NCI-H2107 treated with DMSO at 0.1 percent for 48 hours (cell line): ENCODE measurements at regions not wholly inside any gene's neighbourhood (a gene's known extent, or its start where the extent isn't known, plus 50 kb on each side); places are given as distances from the start of the nearest gene placed in this dataset.
"Not testable (repeated sequence)": the region's sequence is repeated elsewhere in the genome, so short reads cannot be mapped to it uniquely, and the experiment has no call there.

Experiments used
- DNase-seq: peaks from one replicate; lab custom pipeline; 2025; ENCODE audit not compliant: unreplicated experiment; lab: John Stamatoyannopoulos, UW

DNA sequence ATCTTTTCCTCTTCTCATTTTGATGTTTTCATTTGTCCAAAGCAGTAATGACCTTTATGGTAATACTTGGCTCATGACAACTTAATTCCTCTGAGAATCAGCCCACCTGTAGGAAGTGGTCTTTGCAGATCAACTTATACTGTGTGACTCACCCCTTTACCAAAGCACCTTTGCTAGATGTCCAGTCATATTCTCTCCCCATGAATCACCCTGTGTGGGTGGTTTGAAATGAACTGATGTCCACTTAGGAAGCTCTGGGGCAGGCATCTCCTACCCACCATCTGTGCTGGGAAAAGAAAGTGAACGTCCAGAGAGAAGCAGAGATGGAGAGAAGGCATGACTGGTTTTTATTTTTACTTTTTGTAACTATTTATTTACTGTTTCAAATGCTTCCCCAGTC, 410.3 kb downstream of the KIF20B start:
- DNase-seq: no peak

DNA sequence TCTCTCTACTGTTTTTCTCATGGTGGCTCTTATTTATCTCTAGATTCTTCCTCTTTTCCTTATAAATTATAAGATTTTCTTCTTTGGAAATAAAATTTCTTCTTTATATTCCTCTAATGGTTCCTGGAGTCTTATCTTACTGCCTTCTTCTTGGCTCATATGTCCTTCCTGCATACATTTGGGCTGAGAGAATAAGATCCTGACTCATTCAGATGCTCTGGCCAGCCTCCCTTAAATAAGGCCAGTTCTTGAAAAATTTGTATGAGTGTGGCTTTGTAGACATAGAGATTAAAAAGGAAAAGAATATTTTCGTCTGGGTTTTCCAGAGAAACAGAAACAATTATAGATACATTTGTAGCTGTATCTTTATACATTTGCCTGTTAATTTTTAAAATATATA, 411.3 kb downstream of the KIF20B start:
- no peak for DNase-seq

DNA sequence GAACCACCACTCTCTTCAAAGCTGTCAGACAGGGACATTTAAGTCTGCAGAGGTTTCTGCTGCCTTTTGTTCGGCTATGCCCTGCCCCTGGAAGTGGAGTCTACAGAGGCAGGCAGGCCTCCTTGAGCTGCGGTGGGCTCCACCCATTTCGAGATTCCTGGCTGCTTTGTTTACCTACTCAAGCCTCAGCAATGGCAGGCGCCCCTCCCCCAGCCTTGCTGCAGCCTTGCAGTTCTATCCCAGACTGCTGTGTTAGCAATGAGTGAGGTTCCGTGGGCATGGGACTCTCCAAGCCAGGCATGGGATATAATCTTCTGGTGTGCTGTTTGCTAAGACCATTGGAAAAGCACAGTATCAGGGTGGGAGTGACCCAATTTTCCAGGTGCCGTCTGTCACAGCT, 417.2 kb downstream of the KIF20B start:
- DNase-seq: not testable (repeated sequence)

DNA sequence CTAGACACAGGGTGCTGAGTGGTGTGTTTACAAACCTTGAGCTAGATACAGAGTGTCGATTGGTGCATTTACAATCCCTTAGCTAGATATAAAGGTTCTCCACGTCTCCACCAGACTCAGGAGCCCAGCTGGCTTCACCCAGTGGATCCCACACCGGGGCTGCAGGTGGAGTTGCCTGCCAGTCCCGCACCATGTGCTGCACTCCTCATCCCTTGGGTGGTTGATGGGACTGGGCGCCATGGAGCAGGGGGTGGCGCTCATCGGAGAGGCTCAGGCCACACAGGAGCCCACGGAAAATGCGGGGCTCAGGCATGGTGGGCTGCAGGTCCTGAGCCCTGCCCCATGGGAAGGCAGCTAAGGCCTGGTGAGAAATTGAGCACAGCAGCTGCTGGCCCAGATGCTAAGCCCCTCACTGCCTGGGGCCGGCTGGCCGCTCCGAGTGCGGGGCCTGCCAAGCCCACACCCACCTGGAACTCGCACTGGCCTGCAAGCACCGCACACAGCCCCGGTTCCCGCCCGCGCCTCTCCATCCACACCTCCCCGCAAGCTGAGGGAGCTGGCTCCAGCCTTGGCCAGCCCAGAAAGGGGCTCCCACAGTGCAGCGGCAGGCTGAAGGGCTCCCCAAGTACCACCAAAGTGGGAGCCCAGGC, 418.4 kb downstream of the KIF20B start:
- DNase-seq: not testable (repeated sequence)

DNA sequence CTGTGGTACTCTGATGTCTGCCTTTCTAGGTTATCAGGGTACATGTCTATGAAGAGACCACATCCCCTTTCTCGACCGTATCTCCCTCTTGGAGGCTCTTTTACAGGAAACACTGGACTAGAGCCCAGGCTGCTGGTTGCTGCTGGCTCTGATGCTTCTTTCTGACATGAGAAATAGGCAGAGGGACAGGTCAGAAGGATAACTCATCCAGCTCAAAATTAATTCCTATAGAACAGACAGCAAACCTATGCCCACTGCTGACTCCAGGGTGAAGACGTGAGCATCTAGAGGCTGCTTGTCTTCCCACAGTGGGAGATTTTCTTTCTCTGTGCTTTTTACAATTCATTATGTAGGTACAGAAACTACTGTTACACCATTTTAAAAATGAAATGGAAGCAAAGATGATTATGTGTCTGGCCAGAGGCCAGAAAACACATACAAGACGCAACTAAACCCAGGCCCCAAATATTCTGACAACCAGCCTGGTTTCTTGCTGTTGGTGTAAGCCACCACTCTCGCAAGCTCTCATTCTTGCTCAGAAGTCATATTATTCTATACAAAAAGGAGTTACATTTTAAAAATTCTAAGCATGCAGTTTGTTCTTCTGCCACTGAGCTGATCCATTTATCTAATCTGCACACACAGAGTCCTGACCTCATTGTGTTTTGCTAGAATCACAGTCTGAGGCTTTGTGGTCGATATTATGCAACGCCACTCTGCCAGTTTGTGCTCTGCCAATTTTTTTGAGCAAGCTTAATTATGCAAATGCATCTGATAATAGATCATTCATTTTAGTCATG, 424.3 kb downstream of the KIF20B start:
- no peak for DNase-seq

DNA sequence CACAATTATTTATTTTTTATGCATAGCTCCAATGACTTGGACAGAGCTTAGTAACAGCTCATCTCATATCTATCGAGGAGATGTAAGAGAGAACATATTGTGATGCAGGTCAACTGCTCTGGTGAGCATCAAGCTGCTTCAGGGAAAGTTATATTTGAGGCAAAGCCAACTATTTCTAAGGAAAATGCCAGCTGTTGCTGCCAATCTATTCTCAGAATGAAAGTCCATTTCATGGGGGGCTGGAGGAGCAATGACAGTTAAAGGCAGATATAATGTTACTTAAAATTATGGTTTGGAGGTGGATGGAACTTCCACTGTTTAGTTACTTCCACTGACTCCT, 424.8 kb downstream of the KIF20B start:
- DNase-seq: no peak

DNA sequence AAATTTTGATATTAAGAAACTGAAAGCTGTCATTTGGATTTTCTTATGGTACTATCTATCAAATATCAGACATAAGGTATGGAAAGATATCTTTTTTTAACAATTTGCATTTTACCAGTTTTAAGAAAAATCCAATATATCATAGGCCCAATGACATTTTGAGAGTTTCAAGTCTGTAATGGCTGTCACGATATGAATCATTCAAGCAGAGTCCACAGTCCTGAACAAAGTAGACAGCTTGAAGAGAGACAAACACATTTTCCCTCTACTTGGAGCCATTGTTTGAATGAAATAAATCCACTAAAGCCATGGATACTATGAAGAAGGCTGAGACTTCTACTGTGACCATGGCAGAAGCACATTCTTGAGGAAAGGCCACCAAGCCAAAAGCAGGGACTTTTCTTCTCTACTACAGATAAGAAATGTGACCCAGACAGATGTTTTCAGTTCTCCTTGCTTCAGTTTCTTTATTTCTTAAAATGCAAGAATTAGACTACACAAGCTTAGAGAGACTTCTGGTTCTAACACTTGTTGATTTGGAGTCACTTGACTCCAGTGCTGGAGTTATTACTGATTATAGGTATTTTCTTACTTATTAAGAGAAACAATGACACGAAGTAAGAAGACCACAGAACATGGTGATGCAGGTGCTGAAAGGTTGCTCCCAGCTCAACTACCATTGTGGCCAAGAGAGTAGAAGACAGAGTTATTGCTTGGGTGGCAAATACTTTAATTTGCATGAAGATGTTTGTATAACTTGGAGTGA, 429.1 kb downstream of the KIF20B start:
- no peak for DNase-seq

DNA sequence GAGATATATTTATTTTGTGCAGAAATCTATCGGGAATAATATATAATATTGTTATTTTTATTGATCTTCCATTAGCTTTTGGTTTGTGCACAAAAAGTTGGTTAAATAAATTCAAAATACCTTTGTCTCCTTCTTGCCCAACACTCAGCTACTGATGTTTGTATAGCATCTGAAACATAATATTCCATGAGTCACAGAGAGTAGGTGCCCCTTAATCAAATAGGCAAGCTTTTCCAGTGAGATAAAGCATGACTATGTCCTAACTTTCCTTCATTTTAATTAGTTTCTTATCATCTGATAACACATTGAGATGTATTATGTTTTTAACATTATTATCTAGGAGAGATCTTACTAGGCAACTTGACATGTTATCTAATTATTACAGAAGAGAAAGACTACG, 432.2 kb downstream of the KIF20B start:
- no peak for DNase-seq

DNA sequence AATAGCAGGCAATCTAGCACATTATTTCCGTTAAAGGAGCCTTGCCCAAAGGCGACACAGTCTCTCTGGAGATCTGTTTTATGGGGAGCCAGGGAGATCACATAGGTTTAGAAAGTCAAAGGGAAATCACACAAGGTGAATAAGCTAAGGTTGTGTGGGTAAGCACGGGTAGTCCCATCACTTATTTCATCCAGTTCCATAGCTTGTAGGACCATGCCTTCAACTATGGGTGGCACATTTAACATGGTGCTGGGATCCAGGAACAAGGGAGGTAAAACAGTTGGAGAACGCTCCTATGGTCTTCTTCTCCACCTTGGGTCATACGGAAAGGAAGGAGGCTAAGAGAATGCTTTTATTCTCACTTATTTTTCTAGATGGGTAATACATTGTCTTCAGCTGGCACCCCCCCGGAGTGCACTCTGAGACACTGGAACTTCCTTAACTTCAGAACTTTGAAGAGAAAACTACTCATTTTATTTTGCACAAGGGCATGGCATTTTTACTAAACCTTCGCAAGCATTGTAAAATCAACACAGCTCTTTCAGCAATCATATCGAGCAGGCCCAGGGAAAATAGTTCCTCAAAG, 435.4 kb downstream of the KIF20B start:
- no peak for DNase-seq

DNA sequence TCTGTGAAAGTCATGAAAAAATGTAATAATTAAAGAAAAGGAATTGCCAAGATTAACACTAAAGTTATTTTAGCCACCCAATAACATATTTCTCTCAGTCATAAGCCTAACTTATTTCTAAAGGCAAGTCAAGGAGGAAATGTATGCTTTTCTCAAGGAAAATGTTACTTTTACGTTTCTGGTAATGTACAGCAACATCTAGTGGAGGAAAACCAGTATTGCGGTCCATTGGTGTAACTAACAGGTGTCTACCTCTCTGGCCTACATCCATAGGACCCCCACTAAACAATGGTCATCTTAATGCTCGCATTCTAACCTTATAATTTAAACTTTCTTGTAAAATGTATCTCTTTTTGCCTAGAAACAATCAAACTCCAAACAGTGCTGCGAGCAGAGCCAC, 437.5 kb downstream of the KIF20B start:
- no peak for DNase-seq

DNA sequence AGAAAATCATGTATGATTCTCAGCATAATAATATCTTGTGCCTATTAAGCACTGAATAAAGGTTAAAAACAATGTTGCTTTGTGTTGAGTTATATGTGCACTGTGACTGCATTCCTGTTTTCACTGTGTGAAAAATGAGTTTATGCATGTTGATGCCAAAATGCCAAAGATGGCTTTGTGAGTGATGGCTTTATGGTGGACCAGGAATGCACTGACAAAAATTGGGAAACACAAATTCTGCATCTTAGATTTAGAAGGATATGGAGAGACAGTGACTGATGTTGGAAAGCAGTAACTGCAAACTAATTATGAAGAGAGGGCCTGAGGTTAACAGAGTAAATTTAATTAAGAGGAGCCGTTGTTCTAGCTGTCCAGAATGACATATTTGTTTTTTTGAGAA, 440.4 kb downstream of the KIF20B start:
- DNase-seq: no peak

DNA sequence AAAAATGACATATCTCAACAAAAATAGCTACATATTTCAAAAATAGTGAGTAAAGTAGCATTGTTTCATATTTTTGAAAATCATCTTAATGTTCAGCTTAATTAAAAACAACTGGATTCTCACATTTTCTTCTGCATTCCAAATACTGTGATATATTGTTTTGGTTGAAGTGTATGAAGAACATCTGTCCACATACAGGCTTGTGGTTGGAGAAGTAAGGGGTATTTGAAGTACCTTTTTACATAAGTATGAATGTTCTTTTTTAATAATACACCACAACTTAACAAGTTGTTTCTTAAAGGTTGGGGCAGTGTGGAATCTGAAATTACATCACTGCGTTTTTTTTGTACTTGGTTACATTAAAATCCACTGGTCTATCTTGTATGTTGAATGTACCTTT, 442.5 kb downstream of the KIF20B start:
- DNase-seq: no peak

DNA sequence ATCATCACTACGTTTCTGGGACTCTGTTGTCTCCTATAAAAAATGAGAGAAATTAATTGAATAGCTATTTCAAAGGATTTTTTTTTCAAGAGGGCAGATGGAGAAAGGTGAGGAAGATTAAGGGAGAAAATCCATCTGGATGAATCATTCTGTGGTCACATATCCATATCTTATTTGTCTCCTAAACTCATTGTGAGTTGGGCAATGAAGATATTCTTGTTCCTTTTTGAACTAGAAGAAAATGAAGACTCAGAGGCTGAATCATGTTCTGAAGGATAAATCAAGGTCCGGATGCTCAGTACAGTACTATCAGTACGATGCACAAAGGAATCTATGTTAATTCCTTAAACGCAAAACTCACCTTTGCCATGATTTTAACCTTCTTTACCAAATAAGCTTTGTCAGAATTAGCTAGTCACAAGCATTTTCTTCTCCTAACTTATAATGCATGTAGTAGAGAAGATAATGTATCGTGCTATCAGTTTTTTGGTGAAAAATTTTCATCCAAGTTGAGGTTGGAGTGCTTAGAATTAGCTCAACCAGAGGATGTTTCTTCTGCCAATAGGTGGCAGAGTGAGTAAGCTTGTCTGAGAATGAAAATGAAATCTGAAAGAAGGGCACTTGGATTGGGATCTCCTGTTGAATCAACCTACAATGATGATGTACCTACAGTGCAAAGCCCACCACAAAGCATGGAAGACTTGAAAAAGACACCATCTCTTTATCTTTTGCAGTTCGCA, 446.9 kb downstream of the KIF20B start:
- DNase-seq: no peak

DNA sequence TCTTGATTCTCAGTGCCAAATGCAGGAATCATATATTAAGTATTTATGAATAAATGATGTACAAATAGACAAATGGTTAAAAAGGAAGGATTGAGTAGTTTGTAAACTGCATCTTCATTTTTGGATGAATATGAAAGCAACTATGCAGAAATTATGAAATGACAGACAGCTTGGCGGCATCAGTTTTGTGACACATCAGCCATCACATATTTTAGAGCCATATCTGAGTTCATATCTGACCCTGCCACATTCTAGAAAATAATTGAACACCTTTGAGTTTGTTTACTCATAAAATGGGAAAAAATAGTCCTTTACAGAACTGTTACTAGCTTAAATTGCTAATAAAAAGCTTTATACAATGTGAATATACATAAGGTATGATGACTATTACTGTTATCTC, 448.2 kb downstream of the KIF20B start:
- no peak for DNase-seq

DNA sequence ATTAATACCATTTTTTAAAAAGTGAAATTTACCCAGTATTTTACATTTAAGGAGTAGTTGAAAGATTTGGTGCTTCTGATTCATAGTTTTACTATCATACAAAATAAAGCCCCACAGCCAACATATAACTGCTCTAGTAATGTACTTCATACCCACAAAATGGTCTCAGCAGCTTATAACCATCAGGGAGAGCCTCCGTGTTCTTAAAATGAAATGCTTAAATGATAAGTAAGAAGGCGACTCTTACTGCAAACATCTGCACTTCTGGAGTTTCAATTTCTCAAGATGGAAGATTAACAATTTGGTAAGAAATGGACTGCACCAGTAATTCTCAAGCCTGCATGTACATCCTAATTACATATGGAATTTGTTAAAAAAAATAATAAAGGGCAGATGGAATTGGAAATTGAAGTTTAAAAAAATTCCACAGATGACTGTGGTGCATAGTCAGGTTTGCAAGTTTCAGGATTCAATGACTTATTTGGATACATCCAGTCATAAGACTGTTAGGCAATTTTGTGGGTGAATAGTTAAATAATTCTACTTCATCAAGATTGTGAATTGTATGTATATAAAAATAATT, 461.0 kb downstream of the KIF20B start:
- no peak for DNase-seq

DNA sequence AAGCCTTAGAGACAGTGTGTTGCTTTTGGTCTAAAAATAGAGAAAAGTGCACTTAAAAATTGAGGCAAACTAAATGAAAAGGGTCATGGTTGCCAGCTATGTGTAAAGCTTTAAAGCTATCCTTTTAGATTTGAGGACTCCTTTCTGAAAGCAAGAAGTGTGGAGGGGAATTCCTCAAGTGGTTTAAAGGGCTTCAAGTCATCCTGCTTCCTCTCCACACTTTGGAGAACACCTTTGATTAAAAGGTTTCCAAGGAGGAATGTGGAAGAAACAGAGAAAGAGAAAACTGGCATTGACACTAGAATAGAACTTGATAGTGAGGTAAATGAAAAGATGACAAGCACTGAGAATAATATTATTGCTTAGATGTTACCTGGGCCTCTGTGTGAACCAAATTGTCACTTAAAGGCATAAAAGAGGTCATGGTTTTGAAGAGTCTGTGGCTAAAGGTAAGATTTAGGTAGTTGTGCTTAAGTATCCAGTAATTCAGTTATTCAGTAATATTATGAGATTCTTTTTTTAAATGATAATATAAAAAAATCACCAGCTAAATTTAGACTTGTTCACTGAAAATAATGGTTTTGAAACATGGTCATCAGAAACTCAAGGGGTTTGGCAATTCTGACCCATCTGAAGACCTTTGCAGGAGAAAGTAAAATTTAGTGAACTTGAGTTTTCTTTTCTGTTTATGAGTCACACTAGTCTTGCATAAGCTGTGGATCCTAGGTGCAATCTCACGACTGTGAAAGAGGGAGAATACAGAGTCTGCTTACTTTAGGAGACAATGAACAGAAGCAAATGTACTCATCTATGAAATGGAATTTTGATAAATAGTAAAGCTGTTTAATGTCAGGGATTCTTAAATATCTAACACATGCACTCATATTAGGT, 466.0 kb downstream of the KIF20B start:
- no peak for DNase-seq

DNA sequence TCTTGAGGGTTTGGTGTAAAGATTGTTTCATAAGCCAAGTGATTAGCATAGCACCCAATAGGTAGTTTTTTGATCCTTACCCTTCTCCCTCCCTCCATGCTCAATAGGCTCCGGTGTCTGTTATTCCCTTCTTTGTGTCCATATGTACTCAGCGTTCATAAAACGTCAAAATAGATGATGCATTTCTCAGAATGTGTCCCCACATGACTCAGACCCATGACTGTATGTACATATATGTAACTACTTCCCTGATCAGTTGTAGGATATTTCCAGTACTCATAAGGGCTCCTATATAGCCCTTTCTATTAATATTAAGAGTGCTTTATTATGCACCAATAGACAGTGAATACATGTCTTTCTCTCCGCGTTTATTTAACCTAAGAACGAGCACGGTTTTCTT, 466.9 kb downstream of the KIF20B start:
- no peak for DNase-seq

DNA sequence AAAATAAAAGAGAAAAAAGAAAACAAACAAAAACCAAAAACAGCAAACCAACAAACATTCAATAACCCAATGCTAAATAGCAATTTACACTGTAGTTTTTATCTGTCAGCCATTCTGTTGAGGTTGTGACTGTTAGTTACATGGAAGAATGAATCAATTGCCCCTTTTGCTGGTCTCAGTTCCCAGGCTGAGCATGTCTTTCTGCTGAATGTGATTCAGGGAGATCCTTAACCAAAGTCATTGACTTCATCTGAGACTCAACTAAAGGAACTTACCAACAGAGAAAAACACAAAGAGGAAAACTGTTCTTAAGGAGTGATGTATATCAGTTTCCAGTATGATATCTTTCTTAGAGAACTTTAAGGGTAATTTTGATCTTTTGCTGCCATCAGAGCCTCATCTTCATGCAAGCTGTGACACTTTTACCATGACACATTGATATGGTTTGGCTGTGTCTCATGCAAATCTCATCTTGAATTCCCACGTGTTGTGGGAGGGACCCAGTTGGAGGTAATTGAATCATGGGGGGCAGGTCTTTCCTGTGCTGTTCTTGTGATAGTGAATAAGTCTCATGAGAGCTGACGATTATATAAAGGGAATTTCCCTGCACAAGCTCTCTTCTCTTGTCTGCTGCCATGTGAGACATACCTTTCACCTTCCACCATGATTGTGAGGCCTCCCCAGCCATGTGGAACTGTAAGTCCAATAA, 469.8 kb downstream of the KIF20B start:
- DNase-seq: no peak

DNA sequence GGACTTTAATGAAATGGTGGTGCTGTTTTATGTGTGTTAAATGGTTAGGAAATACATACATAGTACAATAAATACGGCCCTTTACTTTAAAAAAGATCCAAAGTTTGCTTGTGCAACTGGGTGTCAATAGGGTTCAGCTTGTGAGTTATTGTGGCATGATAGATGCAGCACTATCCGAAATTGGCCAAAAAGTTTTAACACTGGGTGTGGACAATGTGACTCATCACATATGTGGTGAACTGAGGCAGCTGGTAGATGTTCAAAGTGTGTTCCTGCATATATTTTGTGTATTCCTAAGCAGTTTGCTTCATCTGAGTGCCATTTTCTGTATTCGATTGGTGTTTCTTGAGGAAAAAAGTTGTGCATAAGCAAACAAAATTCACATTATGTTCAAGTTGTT, 473.1 kb downstream of the KIF20B start:
- DNase-seq: no peak
